Trophoblast cell (in vitro differentiated cells and primary cell): ENCODE measurements at regions not wholly inside any gene's neighbourhood (a gene's known extent, or its start where the extent isn't known, plus 50 kb on each side); places are given as distances from the start of the nearest gene placed in this dataset.

Experiments used
- DNase-seq, 2 donors: peaks; one replicate each; pipeline ENCODE4 v3.0.0-alpha.2; 2016
- H2AFZ ChIP-seq: 2 replicates; pipeline ENCODE4 v1.6.1; 2013; ENCODE audit warnings: low read length, moderate library complexity, mild to moderate bottlenecking; ENCODE audit not compliant: insufficient read depth, poor library complexity
- H2AK5ac ChIP-seq: 2 replicates; pipeline ENCODE4 v1.6.1; 2013; ENCODE audit warnings: mild to moderate bottlenecking, low read length
- H2BK120ac ChIP-seq: 2 replicates; pipeline ENCODE4 v1.6.1; 2013; ENCODE audit warnings: low read length, mild to moderate bottlenecking, moderate library complexity; ENCODE audit not compliant: insufficient read depth, poor library complexity
- H2BK12ac ChIP-seq: 2 replicates; pipeline ENCODE4 v1.6.1; 2013; ENCODE audit warnings: mild to moderate bottlenecking, low read length, moderate library complexity
- H2BK5ac ChIP-seq: 2 replicates; pipeline ENCODE4 v1.6.1; 2013; ENCODE audit warnings: low read length, low read depth, moderate library complexity, mild to moderate bottlenecking; ENCODE audit not compliant: poor library complexity
- H3K14ac ChIP-seq: 2 replicates; pipeline ENCODE4 v1.6.1; 2013; ENCODE audit warnings: mild to moderate bottlenecking, low read length
- H3K18ac ChIP-seq: 2 replicates; pipeline ENCODE4 v1.6.1; 2013; ENCODE audit warnings: mild to moderate bottlenecking, low read length
- H3K23ac ChIP-seq: 2 replicates; pipeline ENCODE4 v1.6.1; 2013; ENCODE audit warnings: low read length
- H3K27ac ChIP-seq: 2 replicates; pipeline ENCODE4 v1.5.1; 2013; ENCODE audit warnings: low read depth, mild to moderate bottlenecking, inconsistent platforms, low read length, moderate library complexity
- H3K27me3 ChIP-seq: 2 replicates; pipeline ENCODE4 v1.6.1; 2013; ENCODE audit warnings: inconsistent platforms, mild to moderate bottlenecking, low read length, moderate library complexity; ENCODE audit not compliant: insufficient read depth
- H3K36me3 ChIP-seq, 2 experiments: 1 replicate in 1 of 2; 2 replicates in 1 of 2; pipeline ENCODE4 v1.6.1; 2013; ENCODE audit warnings: low read length in 2 of 2, mild to moderate bottlenecking in 2 of 2, moderate library complexity in 1 of 2; ENCODE audit not compliant: insufficient read depth in 2 of 2, control insufficient read depth in 1 of 2
- H3K4ac ChIP-seq: 2 replicates; pipeline ENCODE4 v1.6.1; 2013; ENCODE audit warnings: low read depth, mild to moderate bottlenecking, low read length, moderate library complexity
- H3K4me1 ChIP-seq, 2 experiments: 1 replicate in 1 of 2; 2 replicates in 1 of 2; pipeline ENCODE4 v1.6.1; 2013; ENCODE audit warnings: low read length in 2 of 2, mild to moderate bottlenecking in 2 of 2, moderate library complexity in 1 of 2; ENCODE audit not compliant: insufficient read depth in 2 of 2, control insufficient read depth in 1 of 2
- H3K4me2 ChIP-seq: 2 replicates; pipeline ENCODE4 v1.6.1; 2013; ENCODE audit warnings: inconsistent platforms, mild to moderate bottlenecking, low read length, moderate library complexity
- H3K4me3 ChIP-seq: 2 replicates; pipeline ENCODE4 v1.5.1; 2013; ENCODE audit warnings: mild to moderate bottlenecking, low read depth, low read length, inconsistent platforms
- H3K79me1 ChIP-seq: one replicate; pipeline ENCODE4 v1.6.1; 2013; ENCODE audit warnings: low read length
- H3K79me2 ChIP-seq: 2 replicates; pipeline ENCODE4 v1.6.1; 2013; ENCODE audit warnings: low read length, mild to moderate bottlenecking; ENCODE audit not compliant: control insufficient read depth, insufficient read depth, poor library complexity
- H3K9ac ChIP-seq: 2 replicates; pipeline ENCODE4 v1.6.1; 2013; ENCODE audit warnings: mild to moderate bottlenecking, low read length
- H3K9me3 ChIP-seq: 2 replicates; pipeline ENCODE4 v1.6.1; 2013; ENCODE audit warnings: low read depth, mild to moderate bottlenecking, control low read depth, inconsistent platforms, low read length; ENCODE audit not compliant: insufficient read depth
- H4K12ac ChIP-seq: 2 replicates; pipeline ENCODE4 v1.6.1; 2013; ENCODE audit warnings: low read depth, mild to moderate bottlenecking, low read length, moderate library complexity
- H4K8ac ChIP-seq: 2 replicates; pipeline ENCODE4 v1.6.1; 2013; ENCODE audit warnings: low read depth, mild to moderate bottlenecking, low read length, moderate library complexity
- H4K91ac ChIP-seq: one replicate; pipeline ENCODE4 v1.6.1; 2013; ENCODE audit warnings: low read depth, mild to moderate bottlenecking, low read length, moderate library complexity
- WGBS: extraction: QIAGEN DNeasy Blood & Tissue Kit; methylation state at CpG from one replicate; pipeline ENCODE4 v1.1.7; 2013; ENCODE audit warnings: missing lambda C conversion rate; ENCODE audit not compliant: insufficient read length, insufficient coverage; ENCODE audit errors: extremely low coverage; 5-methylcytosine and 5-hydroxymethylcytosine counted together

DNA sequence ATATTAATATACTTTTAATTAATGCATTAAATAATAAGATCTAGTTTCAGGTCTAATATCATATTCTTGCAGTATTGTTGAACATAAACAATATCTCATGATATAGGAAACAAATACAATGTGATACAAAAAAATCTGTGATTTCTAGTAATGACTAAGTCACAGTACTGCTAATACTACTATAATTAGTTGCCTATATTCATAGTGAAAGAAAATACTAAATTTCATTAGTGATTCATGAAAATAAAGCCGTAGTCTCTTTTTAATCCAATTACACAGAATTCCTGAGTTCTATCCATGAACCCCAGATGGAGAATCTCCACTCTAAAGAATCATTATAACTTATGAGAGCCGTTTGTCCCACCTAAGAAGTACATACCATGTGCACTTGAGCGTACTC lies 266.3 kb upstream of the ACVR2A start:
- no peak overlapping the region for H4K91ac ChIP-seq
- no peak overlapping the region for H2BK5ac ChIP-seq
- H3K27ac ChIP-seq = no peak overlapping the region
- H3K79me2 ChIP-seq = no peaks in the 10 kb centered on the region
- DNase-seq = no peak
- H3K4ac ChIP-seq = no peak overlapping the region
- no peaks in the 10 kb centered on the region for H3K4me1 ChIP-seq
- H3K18ac ChIP-seq = no peak overlapping the region
- no peaks in the 10 kb centered on the region for H3K27me3 ChIP-seq
- H3K9me3 ChIP-seq = no peaks in the 10 kb centered on the region
- no peak overlapping the region for H4K12ac ChIP-seq
- no peak overlapping the region for H2BK120ac ChIP-seq
- H3K4me3 ChIP-seq = no peak overlapping the region
- no peaks in the 10 kb centered on the region for H3K79me1 ChIP-seq
- no peak overlapping the region for H2BK12ac ChIP-seq
- no peak overlapping the region for H3K4me2 ChIP-seq
- no peaks in the 10 kb centered on the region for H3K36me3 ChIP-seq
- H3K14ac ChIP-seq = no peak overlapping the region
- H3K23ac ChIP-seq = no peak overlapping the region
- H2AFZ ChIP-seq = no peak overlapping the region
- H3K9ac ChIP-seq = no peak overlapping the region
- no peak overlapping the region for H4K8ac ChIP-seq
- no peak overlapping the region for H2AK5ac ChIP-seq
- WGBS = no CpG with 5 or more reads among the region's 3 CpGs

GRCh38 chr2:147577998-147578380 lies 266.8 kb upstream of the ACVR2A start:
- Histone ChIP-seq H3K4me2 (no peak overlapping the region), H2BK12ac (no peak overlapping the region), H3K18ac (no peak overlapping the region), H3K4me1 (no peaks in the 10 kb centered on the region), H3K79me1 (no peaks in the 10 kb centered on the region), H3K4me3 (no peak overlapping the region), H4K12ac (no peak overlapping the region), H4K8ac (no peak overlapping the region), H3K4ac (no peak overlapping the region), H3K27me3 (no peaks in the 10 kb centered on the region), H4K91ac (no peak overlapping the region), H3K79me2 (no peaks in the 10 kb centered on the region), H3K36me3 (no peaks in the 10 kb centered on the region), H2BK120ac (no peak overlapping the region), H3K23ac (no peak overlapping the region), H2AK5ac (no peak overlapping the region), H3K27ac (no peak overlapping the region), H3K9me3 (no peaks in the 10 kb centered on the region), H2AFZ (no peak overlapping the region), H3K9ac (no peak overlapping the region), H3K14ac (no peak overlapping the region), H2BK5ac (no peak overlapping the region)
- DNase-seq = no peak
- WGBS = no CpG with 5 or more reads among the region's 2 CpGs

GRCh38 chr2:147577323-147577997 lies 267.4 kb upstream of the ACVR2A start:
- H3K79me1 ChIP-seq = no peaks in the 10 kb centered on the region
- H2AFZ ChIP-seq = no peak overlapping the region
- H3K9me3 ChIP-seq = no peaks in the 10 kb centered on the region
- H3K4me2 ChIP-seq = no peak overlapping the region
- no peak overlapping the region for H2BK5ac ChIP-seq
- no peak overlapping the region for H3K14ac ChIP-seq
- no peaks in the 10 kb centered on the region for H3K27me3 ChIP-seq
- no peak overlapping the region for H3K23ac ChIP-seq
- no CpG with 5 or more reads among the region's 8 CpGs for WGBS
- H3K4me1 ChIP-seq = no peaks in the 10 kb centered on the region
- DNase-seq = no peak
- no peak overlapping the region for H4K12ac ChIP-seq
- no peak overlapping the region for H2BK120ac ChIP-seq
- H3K4ac ChIP-seq = no peak overlapping the region
- no peak overlapping the region for H3K9ac ChIP-seq
- no peak overlapping the region for H3K4me3 ChIP-seq
- H3K79me2 ChIP-seq = no peaks in the 10 kb centered on the region
- H4K8ac ChIP-seq = no peak overlapping the region
- no peak overlapping the region for H3K18ac ChIP-seq
- H2AK5ac ChIP-seq = no peak overlapping the region
- no peak overlapping the region for H4K91ac ChIP-seq
- no peak overlapping the region for H2BK12ac ChIP-seq
- no peaks in the 10 kb centered on the region for H3K36me3 ChIP-seq
- H3K27ac ChIP-seq = no peak overlapping the region

DNA sequence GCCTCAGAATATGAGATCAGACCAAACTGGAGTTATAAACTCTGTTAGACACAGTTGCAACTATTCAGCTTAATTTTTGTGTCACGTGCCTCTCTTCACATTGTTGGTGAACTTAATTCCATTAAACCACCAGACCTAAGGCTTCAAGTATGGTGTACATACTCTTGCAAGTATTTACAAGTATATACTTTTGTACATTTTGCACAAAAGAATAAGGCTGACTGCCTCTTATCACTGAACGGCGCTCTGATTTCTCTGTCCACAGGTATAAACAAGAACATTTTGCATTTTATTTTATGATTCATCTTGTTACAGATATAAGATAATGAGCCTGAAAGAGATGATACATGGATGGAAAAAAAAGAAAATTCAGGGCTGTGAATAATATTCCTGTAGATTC lies 269.7 kb upstream of the ACVR2A start:
- H3K23ac ChIP-seq = no peak overlapping the region
- H4K12ac ChIP-seq = no peak overlapping the region
- H2AFZ ChIP-seq = no peak overlapping the region
- no peaks in the 10 kb centered on the region for H3K79me1 ChIP-seq
- no peak overlapping the region for H3K4me2 ChIP-seq
- no peak overlapping the region for H4K91ac ChIP-seq
- no peak overlapping the region for H3K9ac ChIP-seq
- H4K8ac ChIP-seq = no peak overlapping the region
- no CpG with 5 or more reads among the region's 3 CpGs for WGBS
- H3K4me3 ChIP-seq = no peak overlapping the region
- H3K4me1 ChIP-seq = no peaks in the 10 kb centered on the region
- H3K27ac ChIP-seq = no peak overlapping the region
- no peak overlapping the region for H2BK12ac ChIP-seq
- H3K14ac ChIP-seq = no peak overlapping the region
- DNase-seq = no peak
- H3K18ac ChIP-seq = no peak overlapping the region
- H3K36me3 ChIP-seq = no peaks in the 10 kb centered on the region
- H3K4ac ChIP-seq = no peak overlapping the region
- H3K9me3 ChIP-seq = no peaks in the 10 kb centered on the region
- H2AK5ac ChIP-seq = no peak overlapping the region
- H2BK5ac ChIP-seq = no peak overlapping the region
- no peaks in the 10 kb centered on the region for H3K27me3 ChIP-seq
- no peaks in the 10 kb centered on the region for H3K79me2 ChIP-seq
- no peak overlapping the region for H2BK120ac ChIP-seq
